HG02852 (cell line): ENCODE measurements at regions not wholly inside any gene's neighbourhood (a gene's known extent, or its start where the extent isn't known, plus 50 kb on each side); places are given as distances from the start of the nearest gene placed in this dataset.
"Not testable (repeated sequence)": the region's sequence is repeated elsewhere in the genome, so short reads cannot be mapped to it uniquely, and the experiment has no call there.

Experiments
- ATAC-seq: cut with Tn5 transposase; IDR thresholded peaks from one replicate; pipeline ENCODE4 v1.9.1; 2021; ENCODE audit warnings: mild to moderate bottlenecking, moderate library complexity; ENCODE audit not compliant: unreplicated experiment

DNA sequence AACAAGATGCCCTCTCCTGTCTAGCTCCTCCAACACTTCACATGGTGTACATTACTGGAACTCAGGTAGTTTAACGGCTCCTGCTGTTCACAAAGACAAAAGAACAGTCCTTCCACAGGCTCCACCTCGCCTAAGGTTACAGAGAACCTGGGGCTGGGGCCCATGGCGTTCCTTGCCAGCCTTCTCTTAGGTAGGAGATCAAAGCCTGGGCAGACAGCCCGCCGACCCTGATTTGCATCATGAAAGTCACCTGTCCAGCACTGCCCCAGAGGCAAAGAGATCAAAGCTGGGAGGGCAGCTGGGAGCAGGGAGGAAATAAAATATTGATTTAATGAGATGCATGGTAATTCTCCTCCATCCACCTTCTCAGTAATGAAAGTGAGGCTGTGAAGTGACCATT lies 115.0 kb upstream of the SLIT3 start:
- ATAC-seq: no peak

DNA sequence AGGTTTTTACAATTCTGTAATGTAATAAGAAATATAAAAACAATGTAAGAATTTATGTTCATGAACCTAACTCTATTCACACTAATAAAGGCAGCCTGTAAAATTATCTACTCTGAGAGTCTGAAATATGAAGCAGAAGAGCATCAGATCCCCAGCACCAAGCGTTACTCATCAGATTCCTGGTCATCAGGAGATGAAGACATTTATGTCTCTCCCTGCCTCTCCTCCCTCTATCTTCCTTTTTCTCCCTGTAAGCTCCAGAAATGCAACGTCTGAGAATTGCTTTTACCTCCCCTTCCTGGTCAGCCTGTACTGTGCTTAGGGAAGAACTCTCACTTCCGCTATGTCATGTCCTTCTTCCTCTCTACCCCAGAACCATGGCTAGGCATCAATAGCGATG lies 114.4 kb upstream of the SLIT3 start:
- ATAC-seq: no peak

DNA sequence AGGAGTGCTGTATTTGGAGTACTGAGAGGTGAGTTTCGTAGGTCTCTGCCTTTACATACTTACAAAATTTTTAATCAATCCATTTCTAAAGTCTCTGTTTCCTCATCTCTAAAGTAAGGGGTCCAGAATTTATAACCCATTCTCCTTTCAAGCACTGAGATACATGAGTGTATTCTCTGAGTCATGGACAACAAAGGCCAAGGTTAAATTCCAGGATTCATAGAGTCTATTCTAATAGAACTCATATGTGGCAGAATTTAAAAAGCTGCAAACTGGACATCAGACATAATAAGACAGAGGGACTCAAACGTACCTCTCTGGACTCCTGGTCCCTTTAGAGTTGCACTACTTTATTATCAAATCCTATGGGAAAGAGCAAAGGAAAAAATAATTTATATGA lies 112.5 kb upstream of the SLIT3 start:
- ATAC-seq: no peak

DNA sequence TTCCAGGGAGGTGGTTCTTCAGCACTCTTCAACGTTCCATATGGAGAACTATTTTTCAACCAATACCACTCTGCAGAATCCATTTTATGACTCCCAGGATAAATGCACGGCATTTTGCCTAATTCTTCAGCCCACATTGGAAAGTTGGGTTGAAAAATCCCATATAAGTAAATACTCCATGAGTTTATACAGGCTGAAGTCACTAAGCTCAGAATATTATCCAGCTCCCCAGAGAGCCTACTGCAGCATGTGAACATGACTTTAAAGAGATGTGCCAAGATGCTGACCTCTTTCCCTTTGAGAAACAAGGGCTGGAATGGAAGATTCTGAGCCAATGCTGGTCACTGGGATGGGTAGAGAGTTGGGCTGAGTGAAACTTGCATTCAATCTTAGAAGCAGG lies 111.9 kb upstream of the SLIT3 start:
- ATAC-seq: no peak

DNA sequence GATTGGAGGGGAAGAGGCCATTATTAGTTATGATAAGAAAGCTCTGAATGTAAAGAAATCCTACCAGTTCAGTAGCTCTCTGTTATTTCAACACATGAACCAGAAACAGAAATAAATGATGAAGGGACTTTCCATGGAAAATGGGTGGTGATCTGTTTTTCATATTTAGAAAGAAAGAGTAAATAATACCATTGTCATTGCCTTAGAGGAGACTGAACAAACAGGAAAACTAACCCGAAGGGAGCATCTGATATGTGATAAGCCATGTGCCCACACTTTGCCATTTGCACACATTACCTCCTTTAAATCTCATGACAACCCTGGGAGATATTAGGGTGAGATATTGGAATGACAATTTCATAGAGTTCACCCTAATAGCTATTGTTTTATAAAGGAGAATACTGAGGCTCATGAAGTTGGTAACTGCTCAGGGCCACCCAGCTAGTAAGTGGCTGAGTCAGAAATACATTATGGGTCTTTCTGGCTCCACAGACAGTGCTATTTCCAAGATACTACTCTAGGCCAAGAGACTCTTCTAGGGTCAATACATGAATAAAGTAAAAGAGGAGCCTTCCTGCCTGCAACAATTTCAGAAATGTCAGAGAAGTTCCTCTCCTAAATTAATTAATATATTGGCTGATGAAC lies 111.0 kb upstream of the SLIT3 start:
- no peak for ATAC-seq

DNA sequence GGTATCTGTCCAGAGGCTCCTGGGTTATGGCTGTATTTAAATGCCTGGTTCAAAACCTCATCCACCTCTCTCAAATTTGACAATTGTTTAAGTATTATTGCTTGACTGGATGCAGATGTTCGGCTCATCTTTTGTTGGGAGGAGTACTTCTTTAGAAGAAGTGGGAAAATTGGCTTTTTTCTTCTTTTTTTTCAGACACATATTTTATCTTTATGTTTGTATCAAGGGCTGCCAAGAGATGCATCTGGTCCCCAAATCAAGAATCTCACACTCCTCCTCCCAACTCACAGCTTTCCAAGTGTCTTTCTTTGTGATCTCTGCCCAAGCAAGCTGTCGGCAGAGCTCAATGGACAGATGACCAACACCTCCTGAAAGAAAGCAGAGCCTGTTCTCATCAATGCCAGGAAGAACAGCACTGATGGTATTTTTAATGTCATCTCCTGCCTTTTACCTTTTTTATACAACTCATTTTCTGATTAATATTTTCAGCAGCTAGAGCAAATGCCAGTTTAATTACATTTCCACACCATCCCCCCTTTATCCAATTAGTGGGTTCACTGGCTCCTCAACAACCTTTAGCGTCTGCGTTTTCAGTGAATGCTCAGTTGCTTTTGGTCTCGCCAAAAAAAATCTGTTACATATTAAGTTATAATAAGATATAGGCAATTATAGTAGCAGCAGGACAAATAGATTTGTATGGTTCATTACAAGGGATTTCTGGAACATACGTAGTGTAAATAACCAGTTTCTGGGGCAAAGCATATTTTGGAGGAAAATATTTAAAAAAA lies 110.3 kb upstream of the SLIT3 start:
- no peak for ATAC-seq

DNA sequence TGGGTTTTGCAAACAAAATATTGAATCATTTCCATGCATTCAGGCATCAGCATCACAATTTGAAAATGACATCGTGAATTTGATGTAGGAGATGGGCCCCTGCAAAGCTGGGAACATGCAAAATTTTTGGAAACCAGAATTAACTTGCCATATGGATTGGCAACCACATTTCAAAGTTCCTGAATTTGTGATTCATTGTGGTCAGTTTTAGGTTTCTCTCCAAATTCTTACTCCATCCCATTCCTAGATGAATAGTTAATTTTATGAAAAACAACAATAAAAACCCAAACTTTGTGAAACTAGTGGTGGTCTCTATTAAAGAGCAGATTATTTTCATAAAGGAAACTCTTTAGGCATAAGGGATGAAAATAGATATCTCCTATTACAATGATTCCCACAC lies 107.8 kb upstream of the SLIT3 start:
- ATAC-seq: no peak

DNA sequence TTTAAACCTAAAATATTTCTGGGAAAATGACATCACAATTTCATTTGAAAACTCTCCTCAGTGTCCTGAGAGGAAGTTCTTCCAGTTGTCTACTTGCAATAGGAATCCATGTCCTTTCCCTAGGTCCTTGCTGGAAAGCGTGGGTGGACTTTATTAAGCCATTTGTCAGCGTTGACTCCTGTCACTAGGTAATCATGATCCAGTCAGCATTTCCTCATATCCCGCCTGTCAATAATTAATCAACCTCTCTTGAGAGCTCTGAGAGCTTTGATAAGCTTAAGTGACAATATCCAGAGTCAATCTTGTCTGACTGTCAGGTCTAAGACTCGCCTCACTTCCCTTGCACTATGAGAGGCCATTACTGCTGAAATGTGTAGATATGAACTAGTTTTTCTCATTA lies 107.2 kb upstream of the SLIT3 start:
- ATAC-seq: no peak

DNA sequence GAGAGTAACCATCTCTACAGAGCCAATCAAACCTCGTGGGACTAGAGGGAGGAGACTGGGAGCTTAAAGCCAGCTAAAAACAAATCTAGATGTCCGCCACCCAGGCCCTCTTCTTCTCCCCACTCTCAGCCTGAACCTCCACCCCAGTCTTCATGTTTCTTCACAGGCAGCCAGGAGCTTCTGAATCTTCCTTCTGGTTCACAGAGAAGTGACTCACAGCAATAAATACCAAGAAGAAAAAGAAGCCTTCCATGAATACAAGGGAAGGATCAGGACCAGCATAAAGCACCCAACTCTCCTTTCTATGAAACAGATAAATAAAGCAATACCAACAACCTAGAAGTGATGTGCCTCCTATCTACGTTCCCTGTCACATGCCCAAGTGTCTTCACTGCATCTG lies 103.3 kb upstream of the SLIT3 start:
- ATAC-seq: no peak

DNA sequence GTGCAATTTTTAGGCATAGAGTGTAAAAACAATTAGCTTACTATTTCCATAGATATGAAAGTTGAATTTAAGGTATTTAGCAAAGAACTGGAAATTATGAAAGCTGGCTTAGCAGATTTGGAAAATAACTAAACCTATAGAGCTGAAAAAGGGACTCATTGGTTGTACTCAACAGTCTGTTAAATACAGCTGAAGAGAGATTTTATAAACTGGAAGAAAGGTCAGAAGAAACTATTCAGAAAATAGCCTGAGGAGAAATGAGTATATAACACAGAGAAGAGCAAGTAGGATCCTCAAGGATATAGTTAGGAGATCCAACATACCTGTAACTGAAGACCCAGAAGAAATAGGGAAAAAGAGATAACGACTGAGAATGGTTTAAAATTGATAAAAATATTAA lies 97.6 kb upstream of the SLIT3 start:
- ATAC-seq: no peak

DNA sequence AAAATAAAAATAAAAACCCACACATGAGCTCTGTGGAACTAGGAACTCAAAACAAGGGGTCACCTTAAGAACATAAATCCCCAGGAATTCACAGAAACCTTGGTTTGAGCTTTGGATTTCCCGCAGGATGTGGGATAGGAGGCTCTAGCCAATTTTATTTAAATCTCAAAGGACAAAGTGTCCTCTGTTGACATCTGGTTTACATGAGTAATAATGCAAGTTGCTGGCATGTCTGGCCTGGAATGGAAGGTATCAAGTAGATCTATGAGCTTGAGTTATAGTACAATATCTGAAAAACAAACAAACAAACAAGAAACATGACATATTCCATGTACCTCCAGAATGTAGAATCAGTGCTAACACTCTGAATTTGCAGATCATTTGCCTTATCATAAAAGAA lies 94.2 kb upstream of the SLIT3 start:
- no peak for ATAC-seq

DNA sequence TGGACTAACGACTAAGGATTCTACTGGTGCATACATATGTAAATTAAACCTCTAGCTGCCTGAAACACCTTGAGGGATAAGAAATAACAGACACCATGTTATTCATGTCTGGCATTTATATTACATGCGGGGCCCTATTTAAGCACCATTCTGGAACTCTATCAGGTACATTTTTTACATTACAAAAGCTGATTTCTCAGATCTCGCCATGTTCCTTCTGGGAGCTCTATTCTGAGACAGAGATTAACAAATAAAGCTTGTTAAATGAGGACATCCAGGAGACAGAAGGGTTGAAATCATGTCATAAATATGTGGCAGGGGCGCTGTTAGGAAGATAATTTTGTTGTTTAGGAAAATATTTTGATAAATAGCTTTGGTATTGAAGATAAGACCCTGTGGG lies 93.4 kb upstream of the SLIT3 start:
- ATAC-seq: no peak

DNA sequence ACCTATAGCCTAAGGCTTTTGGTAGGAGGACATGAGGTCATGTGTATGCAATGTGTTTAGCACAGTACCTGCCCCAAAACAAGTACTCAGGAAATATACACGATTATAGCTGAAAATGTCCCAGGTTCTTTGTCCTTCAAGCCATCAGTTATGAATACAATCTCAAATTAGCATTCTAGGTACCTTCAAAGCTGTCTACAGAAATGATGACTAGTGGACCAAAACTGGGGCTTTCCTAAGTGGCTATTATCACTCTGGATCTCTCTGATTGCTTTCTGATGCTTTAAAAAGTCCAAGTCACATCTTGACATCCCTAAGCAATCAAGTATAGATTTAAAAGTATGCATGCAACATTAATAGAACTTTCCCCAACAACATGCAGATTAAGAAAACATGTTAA lies 93.0 kb upstream of the SLIT3 start:
- ATAC-seq: no peak

DNA sequence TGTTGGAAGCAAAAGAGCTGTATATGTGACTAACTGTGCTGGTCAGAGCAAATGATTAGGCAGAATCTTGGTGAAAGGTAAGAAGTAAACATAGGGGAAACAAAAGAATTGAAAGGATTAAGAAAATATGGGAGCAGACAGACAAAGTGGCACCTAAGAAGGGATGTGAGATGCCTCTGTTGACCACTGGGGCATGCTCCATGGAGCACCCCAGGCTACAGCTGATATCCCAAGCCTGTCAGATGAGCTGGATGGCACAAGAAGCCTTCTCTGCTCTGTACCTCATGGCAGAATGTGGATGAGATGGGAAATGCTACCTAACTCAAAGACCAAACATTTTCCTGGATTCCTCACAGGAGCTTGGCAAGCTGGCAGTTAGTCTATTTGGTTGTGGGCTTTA lies 89.3 kb upstream of the SLIT3 start:
- no peak for ATAC-seq

DNA sequence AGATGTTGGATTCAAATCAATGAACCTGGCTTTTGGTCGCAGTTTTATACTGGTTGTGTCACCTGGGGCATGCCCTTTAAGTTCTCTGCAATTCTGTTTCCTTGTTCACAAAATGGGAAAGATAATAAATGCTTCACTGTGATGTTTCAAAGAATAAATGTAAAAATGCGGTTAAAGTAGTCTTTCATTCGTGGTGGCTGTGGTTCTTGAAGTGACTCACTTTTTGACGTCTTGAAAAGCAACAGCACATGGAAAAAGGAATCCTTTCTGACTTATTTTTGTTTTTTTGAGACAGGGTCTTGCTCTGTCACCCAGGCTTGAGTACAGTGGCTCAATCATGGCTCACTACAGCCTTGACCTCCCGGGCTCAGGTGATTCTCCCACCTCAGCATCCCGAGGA lies 88.4 kb upstream of the SLIT3 start:
- no peak for ATAC-seq

DNA sequence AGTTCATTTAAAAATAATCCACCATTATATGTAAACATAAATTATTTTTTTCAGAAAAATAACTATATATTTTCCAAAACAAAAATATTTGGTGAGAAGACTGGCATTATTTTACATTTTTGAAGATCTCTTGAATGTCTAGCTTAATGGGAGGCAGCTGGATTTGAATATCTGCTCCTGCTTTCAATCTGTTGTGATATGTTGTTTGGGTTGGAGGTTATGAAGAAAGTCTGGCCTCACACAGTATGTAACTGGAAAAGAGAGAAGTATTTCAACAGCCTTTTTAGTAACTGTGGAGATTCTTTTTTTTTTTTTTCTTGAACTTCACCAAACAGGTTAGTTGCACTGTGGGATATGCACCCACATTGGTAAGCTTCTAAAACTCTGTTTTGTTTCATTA lies 84.7 kb upstream of the SLIT3 start:
- no peak for ATAC-seq

DNA sequence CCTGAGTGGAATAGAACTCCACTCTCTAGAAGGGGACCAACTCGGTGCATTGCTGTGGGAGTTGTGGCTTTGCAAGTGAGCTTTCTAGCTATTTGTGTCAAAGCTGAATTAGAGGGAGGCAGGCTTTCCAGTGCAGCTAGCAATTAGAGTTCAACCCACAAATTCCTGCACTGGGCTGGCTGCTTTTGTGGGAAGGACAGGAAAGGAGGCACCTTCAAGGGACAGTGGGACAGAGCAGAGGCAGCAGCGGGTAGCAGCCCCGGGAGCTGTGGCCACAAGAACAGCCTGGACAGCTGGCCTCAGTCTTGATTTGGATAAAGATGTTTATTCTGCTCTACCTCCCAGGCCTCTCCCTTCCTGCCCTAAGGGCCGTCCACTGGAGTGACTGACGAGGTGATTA lies 83.7 kb upstream of the SLIT3 start:
- no peak for ATAC-seq

DNA sequence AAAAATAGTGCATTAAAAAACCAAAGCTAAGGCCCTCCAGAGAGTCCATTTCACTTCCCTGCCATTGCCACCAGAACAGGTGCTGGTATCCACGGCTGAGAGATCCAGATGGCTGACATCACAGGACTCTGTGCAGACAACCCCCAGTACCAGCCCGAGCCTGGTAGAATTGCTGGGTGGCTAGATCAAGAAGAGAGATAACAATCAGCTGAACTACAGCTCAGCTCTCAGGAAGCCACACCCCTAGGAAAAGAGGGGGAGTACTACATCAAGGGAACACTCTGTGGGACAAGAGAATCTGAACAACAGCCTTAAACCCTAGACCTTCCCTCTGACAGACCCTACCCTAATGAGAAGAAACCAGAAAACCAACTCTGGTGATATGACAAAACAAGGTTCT lies 73.8 kb upstream of the SLIT3 start:
- ATAC-seq: no peak

DNA sequence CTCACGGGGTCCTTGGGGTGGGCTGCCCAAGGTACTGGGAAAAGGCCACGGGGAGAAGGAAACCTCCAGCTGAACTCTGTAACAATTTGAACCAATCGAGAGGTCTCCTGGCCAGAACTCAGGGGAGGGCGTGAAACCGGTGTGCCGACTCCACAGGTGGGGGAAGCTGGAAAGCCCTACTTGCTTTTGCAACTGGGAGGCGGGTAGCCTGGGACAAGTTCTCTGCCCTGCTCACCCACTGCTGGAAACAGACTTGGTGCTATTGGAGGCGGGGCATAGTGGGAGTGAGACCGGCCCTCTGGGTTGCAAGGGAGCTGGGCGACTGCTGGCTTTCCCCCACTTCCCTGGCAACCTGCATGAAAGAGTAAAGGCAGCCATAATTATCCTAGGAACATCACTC lies 73.2 kb upstream of the SLIT3 start:
- ATAC-seq: no peak

DNA sequence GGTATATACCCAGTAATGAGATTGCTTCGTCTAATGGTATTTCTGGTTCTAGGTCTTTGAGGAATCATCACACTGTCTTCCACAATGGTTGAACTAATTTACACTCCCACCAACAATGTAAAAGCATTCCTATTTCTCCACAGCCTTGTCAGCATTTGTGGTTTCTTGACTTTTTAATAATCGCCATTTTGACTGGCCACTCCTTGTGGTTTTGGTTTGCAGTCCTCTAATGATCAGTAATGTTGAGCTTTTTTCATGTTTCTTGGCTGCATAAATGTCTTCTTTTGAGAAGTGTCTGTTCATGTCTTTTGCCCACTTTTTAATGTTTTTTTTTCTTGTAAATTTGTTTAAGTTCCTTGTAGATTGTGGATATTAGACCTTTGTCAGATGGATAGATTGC lies 70.9 kb upstream of the SLIT3 start:
- not testable (repeated sequence) for ATAC-seq

DNA sequence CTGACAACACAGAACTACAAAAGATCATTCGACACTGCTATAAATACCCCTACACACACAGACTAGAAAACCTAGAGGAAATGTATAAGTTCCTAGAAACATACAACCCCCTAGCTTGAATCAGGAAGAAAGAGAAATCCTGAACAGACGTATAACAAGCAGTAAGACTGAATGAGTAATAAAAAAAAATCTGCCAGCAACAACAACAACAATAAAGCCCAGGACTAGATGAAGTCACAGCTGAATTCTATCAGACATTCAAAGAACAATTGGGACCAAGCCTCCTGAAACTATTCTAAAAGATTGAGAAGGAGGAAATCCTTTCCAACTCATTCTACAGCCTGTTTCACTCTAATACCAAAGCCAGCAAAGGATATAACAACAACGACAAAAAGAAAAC lies 68.2 kb upstream of the SLIT3 start:
- no peak for ATAC-seq

DNA sequence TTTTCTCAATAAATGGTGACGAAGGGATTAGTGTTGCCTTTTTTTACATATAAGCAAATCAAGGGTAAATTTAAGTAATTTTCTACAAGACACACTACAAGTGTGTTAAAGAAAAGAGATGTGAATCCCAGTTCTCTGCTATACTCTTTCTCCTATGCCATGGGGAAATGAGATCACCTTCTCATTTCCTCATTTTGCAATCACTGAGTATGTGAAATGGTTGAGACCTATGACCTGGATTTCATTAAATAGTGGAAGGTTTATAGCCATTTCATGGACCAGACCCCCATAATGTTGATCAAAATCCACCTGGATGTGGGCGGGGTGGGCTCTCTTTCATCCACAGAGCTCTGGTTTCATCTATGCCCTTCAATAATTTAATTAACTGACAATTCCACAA lies 66.9 kb upstream of the SLIT3 start:
- ATAC-seq: no peak

DNA sequence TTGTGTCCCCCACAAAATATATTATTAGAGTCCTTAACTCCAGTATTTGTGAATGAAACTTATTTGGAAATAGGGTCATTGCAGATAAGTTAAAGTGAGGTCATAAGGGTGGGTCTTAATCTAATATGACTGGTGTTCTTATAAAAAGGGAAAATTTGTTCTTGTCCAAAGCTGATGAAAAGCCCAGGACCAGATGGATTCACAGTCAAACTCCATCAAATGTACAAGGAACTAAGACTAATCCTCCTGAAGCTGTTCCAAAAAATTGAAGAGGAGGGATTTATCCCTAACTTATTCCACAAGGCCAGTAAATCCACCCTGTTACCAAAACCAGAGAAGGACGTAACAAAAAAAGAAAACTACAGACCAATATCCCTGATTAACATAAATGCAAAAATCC lies 56.4 kb upstream of the SLIT3 start:
- ATAC-seq: no peak
